Suprapubic skin (tissue), 3 donors: ENCODE measurements at regions not wholly inside any gene's neighbourhood (a gene's known extent, or its start where the extent isn't known, plus 50 kb on each side); places are given as distances from the start of the nearest gene placed in this dataset.

Experiments used
- CTCF ChIP-seq, 2 donors: fragments of 200-600 bp in 1 of 2; fragments of 450-650 bp in 1 of 2; sonication (generic) in 1 of 2; IDR thresholded peaks; one replicate each; pipeline ENCODE4 v1.5.1; 2016 to 2019; ENCODE audit warnings: antibody characterized with exemption in 2 of 2, mild to moderate bottlenecking in 1 of 2, moderate library complexity in 1 of 2
- POLR2A ChIP-seq, 2 donors: fragments of 450-650 bp; IDR thresholded peaks; one replicate each; pipeline ENCODE4 v1.6.1; 2017; ENCODE audit warnings: antibody characterized with exemption in 2 of 2, mild to moderate bottlenecking in 2 of 2, moderate library complexity in 2 of 2

- no peak for TF ChIP-seq CTCF (IDR thresholded peaks at IDR 0.05)
- no peak for TF ChIP-seq POLR2A (IDR thresholded peaks at IDR 0.05)
Observed at GRCh38 chr2:118557016-118557415, 290.4 kb downstream of the EN1 start.
